ENCODE measurements at regions not wholly inside any gene's neighbourhood (a gene's known extent, or its start where the extent isn't known, plus 50 kb on each side); places are given as distances from the start of the nearest gene placed in this dataset.

GRCh38 chr6:76843054-76843822 is 620.1 kb downstream of the HTR1B start:
- H3K27me3 Mint-ChIP-seq (ENCODE audit: low read depth): no peaks in the 10 kb centered on the region
- H3K4me3 Mint-ChIP-seq: no peak overlapping the region
- peak overlapping the region; percentile 60 for H3K27ac Mint-ChIP-seq
- DNase-seq (ENCODE audit: low spot score in 2 of 2, unreplicated experiment in 2 of 2): no peak
- peaks cover 3% of the 10 kb centered on the region for H3K36me3 Mint-ChIP-seq
- peaks cover 37% of the 10 kb centered on the region for H3K9me3 Mint-ChIP-seq
- H3K4me1 Mint-ChIP-seq: peaks cover 16% of the 10 kb centered on the region
- TF ChIP-seq CTCF (IDR thresholded peaks at IDR 0.05; ENCODE audit: unreplicated experiment): no peak

- H3K4me3 Mint-ChIP-seq: no peak overlapping the region
- H3K4me1 Mint-ChIP-seq: peaks cover 16% of the 10 kb centered on the region
- no peak for DNase-seq (ENCODE audit: low spot score in 2 of 2, unreplicated experiment in 2 of 2)
- no peak overlapping the region for H3K27ac Mint-ChIP-seq
- H3K9me3 Mint-ChIP-seq: peaks cover 15% of the 10 kb centered on the region
- peaks cover 1% of the 10 kb centered on the region for H3K36me3 Mint-ChIP-seq
- TF ChIP-seq CTCF (IDR thresholded peaks at IDR 0.05; ENCODE audit: unreplicated experiment): no peak
- no peaks in the 10 kb centered on the region for H3K27me3 Mint-ChIP-seq (ENCODE audit: low read depth)
These were observed 622.4 kb downstream of the HTR1B start for GRCh38 chr6:76840865-76841264.

- Mint-ChIP-seq H3K27me3 (ENCODE audit: low read depth) (no peaks in the 10 kb centered on the region), H3K27ac (no peak overlapping the region), H3K36me3 (no peaks in the 10 kb centered on the region), H3K9me3 (peaks cover 9% of the 10 kb centered on the region), H3K4me3 (no peak overlapping the region), H3K4me1 (peaks cover 16% of the 10 kb centered on the region)
- no peak for DNase-seq (ENCODE audit: low spot score in 2 of 2, unreplicated experiment in 2 of 2)
- TF ChIP-seq CTCF (IDR thresholded peaks at IDR 0.05; ENCODE audit: unreplicated experiment): no peak
These were observed 623.1 kb downstream of the HTR1B start for GRCh38 chr6:76840041-76840745.

GRCh38 chr6:76839505-76839904 is 623.8 kb downstream of the HTR1B start:
- peaks cover 9% of the 10 kb centered on the region for H3K9me3 Mint-ChIP-seq
- DNase-seq (ENCODE audit: low spot score in 2 of 2, unreplicated experiment in 2 of 2): no peak
- no peak overlapping the region for H3K4me3 Mint-ChIP-seq
- peaks cover 16% of the 10 kb centered on the region for H3K4me1 Mint-ChIP-seq
- no peak for TF ChIP-seq CTCF (IDR thresholded peaks at IDR 0.05; ENCODE audit: unreplicated experiment)
- no peak overlapping the region for H3K27ac Mint-ChIP-seq
- no peaks in the 10 kb centered on the region for H3K27me3 Mint-ChIP-seq (ENCODE audit: low read depth)
- no peaks in the 10 kb centered on the region for H3K36me3 Mint-ChIP-seq

- Mint-ChIP-seq H3K27me3 (ENCODE audit: low read depth) (no peaks in the 10 kb centered on the region), H3K9me3 (no peaks in the 10 kb centered on the region), H3K27ac (no peak overlapping the region)
These were observed 625.7 kb downstream of the HTR1B start for GRCh38 chr6:76837564-76837963.

More at GRCh38 chr6:76837564-76837963, 625.7 kb downstream of the HTR1B start:
- DNase-seq (ENCODE audit: low spot score in 2 of 2, unreplicated experiment in 2 of 2): no peak
- H3K4me3 Mint-ChIP-seq: no peak overlapping the region
- TF ChIP-seq CTCF (IDR thresholded peaks at IDR 0.05; ENCODE audit: unreplicated experiment): no peak
- H3K4me1 Mint-ChIP-seq: peaks cover 5% of the 10 kb centered on the region
- H3K36me3 Mint-ChIP-seq: no peaks in the 10 kb centered on the region
